GM18951 (cell line): ENCODE measurements at regions not wholly inside any gene's neighbourhood (a gene's known extent, or its start where the extent isn't known, plus 50 kb on each side); places are given as distances from the start of the nearest gene placed in this dataset.

ENCODE experiments used
- POLR2A ChIP-seq: IDR thresholded peaks from 4 replicates; pipeline ENCODE4 v1.6.1; 2011; ENCODE audit warnings: mild to moderate bottlenecking; ENCODE audit not compliant: insufficient read length, insufficient read depth; ENCODE audit errors: extremely low read depth
- in situ Hi-C: fragments of 300-500 bp; cut with MboI; formaldehyde crosslinking; loops from one replicate; pipeline ENCODE4 v1.12.0; 2022; ENCODE audit warnings: low sequenced_read_pairs, mixed read lengths, inconsistent platforms; ENCODE audit not compliant: unreplicated experiment

DNA sequence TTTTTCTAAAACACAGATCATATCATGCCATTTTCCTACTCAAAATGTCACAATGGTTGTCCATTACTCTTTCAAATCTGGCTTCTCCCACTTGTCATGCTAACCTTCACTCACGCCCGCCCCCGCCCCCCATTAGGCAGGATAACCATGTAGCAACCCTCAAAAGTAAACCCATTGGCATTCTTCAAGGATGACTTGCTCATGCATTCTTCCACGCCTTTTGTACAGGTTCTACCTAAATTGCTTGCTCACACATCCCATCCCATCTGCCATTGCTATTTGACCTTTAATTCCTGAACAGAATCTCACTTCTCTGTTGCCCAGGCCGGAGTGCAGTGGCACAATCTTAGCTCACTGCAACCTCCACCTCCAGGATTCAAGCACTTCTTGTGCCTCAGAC lies 389.3 kb downstream of the MCTP2 start:
- TF ChIP-seq POLR2A = no peak
- in situ Hi-C loops = no loop called here

DNA sequence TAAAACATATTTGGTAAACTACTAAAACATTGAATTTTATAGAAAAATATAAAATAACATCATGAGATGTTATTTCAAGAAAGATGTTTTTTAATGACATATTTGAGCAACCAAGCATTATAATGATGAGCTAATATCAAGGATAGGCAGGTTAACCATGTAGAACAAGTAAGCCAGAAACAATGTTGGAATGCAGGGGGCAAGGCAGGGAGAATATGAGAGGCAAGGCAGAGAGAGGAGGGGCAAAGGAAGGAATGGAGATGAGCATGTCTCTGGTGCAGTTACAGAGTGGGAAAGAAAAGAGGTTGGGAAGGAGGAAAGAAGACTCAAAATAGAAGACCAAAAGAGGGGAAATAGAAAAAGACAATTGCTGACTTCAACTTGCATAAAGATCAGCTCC lies 390.4 kb downstream of the MCTP2 start:
- in situ Hi-C loops = no loop called here
- no peak for TF ChIP-seq POLR2A

- in situ Hi-C loops = no loop called here
- TF ChIP-seq POLR2A = no peak
Observed at GRCh38 chr15:94626949-94627348, 395.6 kb downstream of the MCTP2 start.

DNA sequence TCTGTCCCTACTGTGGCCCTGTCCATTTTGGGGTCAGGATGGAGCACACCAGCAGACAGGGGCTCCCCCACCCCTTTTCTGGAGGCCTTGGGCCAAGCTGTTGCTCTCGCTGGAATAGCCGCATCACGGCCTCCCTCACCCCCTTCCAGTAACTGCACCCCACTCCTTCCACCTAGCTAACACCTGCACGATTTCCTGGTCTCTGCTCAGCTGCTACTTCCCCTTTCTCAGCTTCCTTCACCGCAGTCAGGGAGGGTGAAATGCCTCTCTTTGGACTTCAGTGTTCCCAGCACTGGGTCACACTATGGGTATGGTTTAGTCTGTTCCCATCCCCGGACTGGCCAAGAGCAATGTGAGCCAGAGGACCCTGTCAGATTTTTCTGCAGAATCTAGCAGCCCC lies 400.2 kb downstream of the MCTP2 start:
- no peak for TF ChIP-seq POLR2A
- in situ Hi-C loops = no loop called here

- TF ChIP-seq POLR2A = no peak
Observed at GRCh38 chr15:94638183-94638582, 406.8 kb downstream of the MCTP2 start.

DNA sequence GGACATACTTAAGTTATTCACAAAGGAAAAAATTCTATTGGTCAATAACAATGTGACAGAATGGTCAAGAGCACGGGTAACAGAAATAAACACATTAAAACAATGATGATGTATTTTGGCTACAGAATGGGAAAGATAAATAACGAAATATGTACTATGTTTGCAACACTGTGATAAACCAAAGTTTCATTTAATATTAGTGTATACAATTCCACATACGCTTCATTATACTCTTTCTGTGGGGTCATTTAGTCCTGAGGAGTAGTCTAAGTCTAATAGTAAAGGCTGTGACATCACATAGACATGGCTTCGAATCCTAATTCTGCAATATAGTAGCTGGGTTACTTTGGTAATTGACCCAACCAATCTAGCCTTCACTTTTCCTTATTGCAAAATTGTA lies 408.3 kb downstream of the MCTP2 start:
- no peak for TF ChIP-seq POLR2A
- in situ Hi-C loops = no loop called here

More at GRCh38 chr15:94638183-94638582, 406.8 kb downstream of the MCTP2 start:
- in situ Hi-C loops = no loop called here

- TF ChIP-seq POLR2A = no peak
- in situ Hi-C loops = no loop called here
Observed at GRCh38 chr15:94644433-94644832, 413.1 kb downstream of the MCTP2 start.

GRCh38 chr15:94653071-94653470 lies 421.7 kb downstream of the MCTP2 start:
- in situ Hi-C loops = no loop called here
- TF ChIP-seq POLR2A = no peak

GRCh38 chr15:94655249-94655880 lies 424.0 kb downstream of the MCTP2 start:
- TF ChIP-seq POLR2A = no peak
- in situ Hi-C loops = no loop called here

DNA sequence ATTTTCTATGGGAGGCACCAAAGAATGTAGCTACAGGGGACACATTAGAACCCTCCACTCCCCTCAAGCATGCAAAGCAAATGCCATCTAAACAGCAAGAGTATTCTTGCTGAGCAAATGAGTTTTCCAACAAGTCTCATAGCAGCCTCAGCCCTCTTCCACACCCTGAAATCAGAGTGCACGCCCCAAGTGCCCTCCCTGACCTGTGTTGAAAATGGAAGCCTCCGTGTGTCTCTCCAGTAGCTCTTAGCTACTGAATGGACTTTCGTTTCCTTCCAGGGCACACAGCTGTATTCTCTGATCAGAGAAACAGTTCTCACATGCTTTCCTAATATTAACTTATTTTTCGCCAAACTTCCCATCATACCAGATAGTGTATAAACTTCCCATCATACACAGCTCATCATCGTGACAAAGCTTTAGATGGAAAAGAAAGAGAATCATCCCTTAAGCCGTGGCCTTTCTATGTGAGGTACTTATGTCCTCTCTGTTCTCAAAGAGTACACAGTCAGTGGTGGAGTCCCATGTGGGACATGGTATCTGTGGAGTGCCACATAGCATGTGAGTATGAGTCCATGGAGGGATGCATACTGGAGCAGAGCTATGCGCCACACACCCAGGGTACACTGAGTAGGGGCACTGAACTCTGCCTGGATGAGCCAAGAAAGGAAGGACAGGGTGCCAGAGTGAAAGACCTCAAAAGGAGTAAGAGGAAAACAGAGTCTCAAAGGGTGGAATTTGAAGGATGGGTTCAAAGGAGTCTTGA lies 434.5 kb downstream of the MCTP2 start:
- no peak for TF ChIP-seq POLR2A
- in situ Hi-C loops = no loop called here

DNA sequence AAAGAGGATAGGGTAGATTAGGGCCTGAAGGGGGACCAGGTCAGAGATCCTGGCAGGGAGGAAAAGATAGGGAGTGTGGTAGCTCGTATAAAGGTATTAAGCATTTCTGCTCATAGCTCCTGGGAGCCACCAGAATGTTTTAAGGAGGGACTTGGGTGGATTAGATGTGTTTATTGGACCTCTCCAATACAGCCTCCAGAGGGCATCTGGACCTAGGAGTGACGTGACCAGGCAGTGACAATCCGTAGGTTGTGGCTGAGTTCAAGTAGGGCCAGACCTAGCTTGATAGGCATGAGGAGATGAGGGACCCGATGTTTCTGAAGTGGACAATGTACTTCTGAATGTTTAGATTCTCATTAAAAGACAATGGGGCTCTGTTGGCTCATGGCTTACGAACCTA lies 435.2 kb downstream of the MCTP2 start:
- in situ Hi-C loops = no loop called here
- no peak for TF ChIP-seq POLR2A

GRCh38 chr15:94667109-94667508 lies 435.7 kb downstream of the MCTP2 start:
- in situ Hi-C loops = no loop called here
- TF ChIP-seq POLR2A = no peak

GRCh38 chr15:94670438-94671034 lies 439.2 kb downstream of the MCTP2 start:
- in situ Hi-C loops = no loop called here
- no peak for TF ChIP-seq POLR2A
